Gastrocnemius medialis (tissue), 4 donors: ENCODE measurements at regions not wholly inside any gene's neighbourhood (a gene's known extent, or its start where the extent isn't known, plus 50 kb on each side); places are given as distances from the start of the nearest gene placed in this dataset.

ENCODE experiments used
- CTCF ChIP-seq, 5 experiments: fragments of 450-650 bp in 3 of 5; fragments of 200-600 bp in 2 of 5; sonication (generic) in 2 of 5; IDR thresholded peaks in 4 of 5; conservative IDR thresholded peaks in 1 of 5; 1 replicate in 4 of 5; 2 replicates in 1 of 5; pipeline ENCODE4 v1.5.1; 2016 to 2019; ENCODE audit warnings: antibody characterized with exemption in 5 of 5, mild to moderate bottlenecking in 3 of 5, moderate library complexity in 3 of 5
- POLR2A ChIP-seq, 2 donors: fragments of 450-650 bp; IDR thresholded peaks; one replicate each; pipeline ENCODE4 v1.6.1; 2017; ENCODE audit warnings: antibody characterized with exemption in 2 of 2, mild to moderate bottlenecking in 2 of 2, moderate library complexity in 2 of 2

GRCh38 chr2:225288986-225289385 is 110.5 kb upstream of the NYAP2 start:
- TF ChIP-seq CTCF (IDR thresholded peaks at IDR 0.05 in 4 of 5, conservative IDR thresholded peaks at IDR 0.05 in 1 of 5) (no peak), POLR2A (IDR thresholded peaks at IDR 0.05) (no peak)
